ENCODE measurements at regions not wholly inside any gene's neighbourhood (a gene's known extent, or its start where the extent isn't known, plus 50 kb on each side); places are given as distances from the start of the nearest gene placed in this dataset.

DNA sequence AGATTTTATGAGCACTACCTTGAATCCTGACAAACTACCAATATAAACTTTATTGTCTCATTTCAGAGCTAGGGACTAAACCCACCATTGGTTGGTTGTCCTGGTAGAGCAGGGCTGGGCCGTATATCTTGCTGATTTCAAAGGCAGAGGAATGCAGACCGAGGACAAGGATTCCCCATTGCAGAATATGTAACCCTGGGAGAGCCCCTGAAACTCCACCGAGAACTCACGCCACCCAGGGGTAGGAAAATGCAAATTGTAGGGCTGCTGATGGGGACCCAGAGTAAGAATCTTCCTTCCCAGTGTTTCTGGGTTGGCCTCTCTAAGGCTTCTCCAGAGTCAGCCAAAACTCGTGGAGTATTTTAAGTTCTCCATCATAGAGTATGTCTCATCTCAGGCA, 235.3 kb downstream of the ABHD5 start:
- TF ChIP-seq, protein P1, sequence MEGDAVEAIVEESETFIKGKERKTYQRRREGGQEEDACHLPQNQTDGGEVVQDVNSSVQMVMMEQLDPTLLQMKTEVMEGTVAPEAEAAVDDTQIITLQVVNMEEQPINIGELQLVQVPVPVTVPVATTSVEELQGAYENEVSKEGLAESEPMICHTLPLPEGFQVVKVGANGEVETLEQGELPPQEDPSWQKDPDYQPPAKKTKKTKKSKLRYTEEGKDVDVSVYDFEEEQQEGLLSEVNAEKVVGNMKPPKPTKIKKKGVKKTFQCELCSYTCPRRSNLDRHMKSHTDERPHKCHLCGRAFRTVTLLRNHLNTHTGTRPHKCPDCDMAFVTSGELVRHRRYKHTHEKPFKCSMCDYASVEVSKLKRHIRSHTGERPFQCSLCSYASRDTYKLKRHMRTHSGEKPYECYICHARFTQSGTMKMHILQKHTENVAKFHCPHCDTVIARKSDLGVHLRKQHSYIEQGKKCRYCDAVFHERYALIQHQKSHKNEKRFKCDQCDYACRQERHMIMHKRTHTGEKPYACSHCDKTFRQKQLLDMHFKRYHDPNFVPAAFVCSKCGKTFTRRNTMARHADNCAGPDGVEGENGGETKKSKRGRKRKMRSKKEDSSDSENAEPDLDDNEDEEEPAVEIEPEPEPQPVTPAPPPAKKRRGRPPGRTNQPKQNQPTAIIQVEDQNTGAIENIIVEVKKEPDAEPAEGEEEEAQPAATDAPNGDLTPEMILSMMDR (IDR thresholded peaks at IDR 0.05), result no peak
- no peak for DNase-seq (ENCODE audit: low spot score)
- H3K27ac ChIP-seq, result no peak overlapping the region
- H3K4me3 ChIP-seq, result no peak overlapping the region

DNA sequence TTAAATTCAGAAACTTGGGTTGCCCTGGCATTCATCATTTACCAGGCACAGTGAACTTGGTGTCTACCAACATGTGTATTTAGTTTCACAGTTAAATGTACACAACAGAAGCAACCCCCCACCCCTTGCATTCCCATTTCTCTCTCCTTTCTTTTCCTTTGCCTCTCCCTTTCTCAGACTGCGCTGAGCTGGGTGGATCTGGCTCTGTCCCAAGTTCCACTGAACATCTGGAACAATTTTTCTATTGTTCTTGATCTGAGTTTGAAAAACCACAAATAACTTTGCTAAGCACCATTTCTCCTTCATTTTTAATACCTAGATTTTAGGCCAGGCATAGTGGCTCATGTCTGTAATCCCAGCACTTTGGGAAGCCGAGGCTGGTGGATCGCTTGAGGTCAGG, 242.2 kb downstream of the ABHD5 start:
- no peak for DNase-seq (ENCODE audit: low spot score)

DNA sequence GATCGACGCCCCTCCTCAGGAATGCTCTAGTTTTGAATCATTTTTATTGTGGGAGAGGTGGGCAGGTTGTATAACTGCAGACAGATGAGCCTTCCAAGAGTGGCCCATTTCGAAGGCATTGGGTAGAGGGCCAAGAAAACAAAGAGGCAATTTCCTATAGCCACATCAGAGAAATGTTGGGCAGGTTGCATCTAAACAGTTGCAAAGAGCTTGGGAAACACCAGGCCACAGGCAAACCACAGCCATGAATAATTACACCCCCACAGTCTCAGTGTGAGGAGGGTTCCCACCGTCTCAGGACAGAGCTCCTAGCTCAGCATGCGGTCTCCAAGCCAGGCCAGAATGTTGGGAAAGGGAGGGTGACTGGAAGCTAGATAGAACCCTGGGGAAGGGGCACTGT, 257.3 kb downstream of the ABHD5 start:
- Histone ChIP-seq H3K27ac (no peak overlapping the region), H3K4me3 (no peak overlapping the region)
- TF ChIP-seq, protein P1 (IDR thresholded peaks at IDR 0.05), result no peak
- DNase-seq (ENCODE audit: low spot score), result no peak

More for the DNA sequence above, 242.2 kb downstream of the ABHD5 start:
- TF ChIP-seq, protein P1 (IDR thresholded peaks at IDR 0.05), result no peak
- Histone ChIP-seq H3K27ac (no peak overlapping the region), H3K4me3 (no peak overlapping the region)

DNA sequence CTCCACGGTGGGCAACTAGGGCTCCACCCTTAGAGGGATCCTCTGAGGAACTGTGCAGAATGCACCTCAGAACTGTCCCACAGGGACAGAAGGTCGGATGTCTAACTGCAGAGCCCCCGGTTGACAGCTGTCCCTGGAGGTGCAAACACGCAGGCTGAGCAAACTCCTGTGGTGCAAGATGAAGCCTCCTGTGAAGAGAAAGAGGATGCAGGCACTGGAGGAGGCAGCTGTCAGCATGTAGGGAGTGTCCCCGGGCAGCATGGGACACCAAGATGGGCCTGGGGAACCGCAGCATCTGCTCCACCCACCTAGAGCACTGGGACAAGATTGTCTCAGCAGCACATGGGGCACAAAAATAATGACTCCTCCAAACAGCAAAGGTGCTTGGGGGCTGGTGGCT, 258.9 kb downstream of the ABHD5 start:
- no peak overlapping the region for H3K27ac ChIP-seq
- DNase-seq (ENCODE audit: low spot score), result no peak
- H3K4me3 ChIP-seq, result no peak overlapping the region
- TF ChIP-seq, protein P1 (IDR thresholded peaks at IDR 0.05), result no peak

DNA sequence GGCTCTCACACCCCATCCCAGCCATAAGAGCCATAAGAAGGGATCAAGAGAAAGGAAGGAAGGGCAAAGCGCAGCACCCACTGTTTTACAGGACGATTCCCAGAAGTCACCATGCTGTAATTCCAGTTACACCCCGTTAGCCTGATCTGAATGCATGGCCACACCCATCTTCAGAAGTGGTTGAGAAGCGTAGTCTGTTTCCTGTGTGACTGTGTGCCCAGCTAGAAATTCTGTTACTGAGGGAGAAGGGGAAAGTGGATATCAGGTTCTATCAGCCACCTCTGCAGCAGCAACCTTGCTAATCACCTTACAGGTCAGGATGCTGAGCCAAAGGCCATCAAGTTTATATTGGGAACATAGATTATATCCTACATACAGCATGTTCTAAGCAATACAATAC, 260.0 kb downstream of the ABHD5 start:
- Histone ChIP-seq H3K4me3 (no peak overlapping the region), H3K27ac (no peak overlapping the region)
- DNase-seq (ENCODE audit: low spot score), result no peak
- TF ChIP-seq, protein P1 (IDR thresholded peaks at IDR 0.05), result no peak

DNA sequence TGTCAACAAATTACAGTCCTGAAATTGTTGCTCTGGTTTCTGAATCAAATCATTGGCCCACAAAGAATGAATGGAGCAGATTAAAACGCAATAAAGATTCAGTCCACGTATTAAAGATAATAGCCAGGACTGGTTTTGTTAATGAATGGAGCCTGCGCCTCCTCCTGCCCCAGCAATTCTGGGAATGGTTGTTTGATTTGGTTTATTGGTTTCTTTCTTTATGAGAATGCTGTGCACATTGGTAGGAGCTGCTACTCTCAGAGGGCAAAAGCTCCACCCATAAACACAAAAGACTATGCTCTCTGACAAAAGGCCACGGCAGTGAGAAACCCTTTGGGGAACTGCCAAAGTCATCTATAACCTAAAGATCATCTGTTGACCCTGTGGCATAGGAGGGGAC, 261.1 kb downstream of the ABHD5 start:
- Histone ChIP-seq H3K27ac (no peak overlapping the region), H3K4me3 (no peak overlapping the region)
- TF ChIP-seq, protein P1 (IDR thresholded peaks at IDR 0.05), result no peak
- DNase-seq (ENCODE audit: low spot score), result no peak

DNA sequence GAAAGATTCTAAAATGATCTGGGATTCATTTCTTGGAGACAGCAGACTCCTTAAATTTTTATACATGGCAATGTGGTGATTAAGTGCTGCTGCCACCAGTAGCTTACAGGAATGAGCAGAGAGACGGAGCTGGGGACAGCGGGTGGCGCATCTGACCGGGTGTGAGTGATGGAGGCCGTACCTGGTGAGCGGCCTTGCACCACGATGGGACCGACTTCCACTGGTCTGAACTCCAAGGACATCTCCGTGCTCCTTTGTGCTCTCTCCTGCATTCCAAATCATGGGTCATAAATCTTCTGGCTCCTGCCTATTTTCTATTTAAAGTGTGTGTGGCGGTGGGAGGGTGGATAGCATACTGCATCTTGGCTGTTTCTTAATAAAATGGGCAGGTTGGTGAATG, 262.6 kb downstream of the ABHD5 start:
- Histone ChIP-seq H3K4me3 (no peak overlapping the region), H3K27ac (no peak overlapping the region)
- no peak for DNase-seq (ENCODE audit: low spot score)
- TF ChIP-seq, protein P1 (IDR thresholded peaks at IDR 0.05), result no peak

All from coronary artery (tissue), 2 donors.